ENCODE measurements at regions not wholly inside any gene's neighbourhood (a gene's known extent, or its start where the extent isn't known, plus 50 kb on each side); places are given as distances from the start of the nearest gene placed in this dataset.

- Histone ChIP-seq H3K4me3 (ENCODE audit: low read length) (no peak overlapping the region), H3K9ac (ENCODE audit: extremely low read depth, low read length, poor library complexity, severe bottlenecking) (no peak overlapping the region), H3K27ac (ENCODE audit: low read depth, low read length) (no peak overlapping the region), H3K4me1 (ENCODE audit: control insufficient read depth, insufficient read depth, low read length) (peaks cover 8% of the 10 kb centered on the region), H3K27me3 (ENCODE audit: control insufficient read depth, insufficient read depth, low read length, poor library complexity, severe bottlenecking) (no peaks in the 10 kb centered on the region), H3K9me3 (ENCODE audit: control insufficient read depth, low read length) (no peaks in the 10 kb centered on the region), H3K36me3 (ENCODE audit: control insufficient read depth, insufficient read depth, low read length) (no peaks in the 10 kb centered on the region)
- whole genome bisulfite sequencing, 2 experiments (ENCODE audit: insufficient coverage in 1 of 2, insufficient read length in 1 of 2): 80% methylated on average over 1 of the region's 1 CpG; no CpG with 5 or more reads in 1 of the 2 experiments
- Mint-ChIP-seq H3K4me1 (peaks cover 25% of the 10 kb centered on the region), H3K36me3 (ENCODE audit: low read depth) (no peaks in the 10 kb centered on the region), H3K9me3 (no peaks in the 10 kb centered on the region), H3K27ac (no peak overlapping the region), H3K4me3 (no peak overlapping the region), H3K27me3 (ENCODE audit: insufficient read depth) (peaks cover 12% of the 10 kb centered on the region)
- TF ChIP-seq, protein P1, sequence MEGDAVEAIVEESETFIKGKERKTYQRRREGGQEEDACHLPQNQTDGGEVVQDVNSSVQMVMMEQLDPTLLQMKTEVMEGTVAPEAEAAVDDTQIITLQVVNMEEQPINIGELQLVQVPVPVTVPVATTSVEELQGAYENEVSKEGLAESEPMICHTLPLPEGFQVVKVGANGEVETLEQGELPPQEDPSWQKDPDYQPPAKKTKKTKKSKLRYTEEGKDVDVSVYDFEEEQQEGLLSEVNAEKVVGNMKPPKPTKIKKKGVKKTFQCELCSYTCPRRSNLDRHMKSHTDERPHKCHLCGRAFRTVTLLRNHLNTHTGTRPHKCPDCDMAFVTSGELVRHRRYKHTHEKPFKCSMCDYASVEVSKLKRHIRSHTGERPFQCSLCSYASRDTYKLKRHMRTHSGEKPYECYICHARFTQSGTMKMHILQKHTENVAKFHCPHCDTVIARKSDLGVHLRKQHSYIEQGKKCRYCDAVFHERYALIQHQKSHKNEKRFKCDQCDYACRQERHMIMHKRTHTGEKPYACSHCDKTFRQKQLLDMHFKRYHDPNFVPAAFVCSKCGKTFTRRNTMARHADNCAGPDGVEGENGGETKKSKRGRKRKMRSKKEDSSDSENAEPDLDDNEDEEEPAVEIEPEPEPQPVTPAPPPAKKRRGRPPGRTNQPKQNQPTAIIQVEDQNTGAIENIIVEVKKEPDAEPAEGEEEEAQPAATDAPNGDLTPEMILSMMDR (conservative IDR thresholded peaks at IDR 0.05): no peak
- no peak for DNase-seq
These were observed 283.5 kb downstream of the WDR11 start for GRCh38 chr10:121134711-121135110.

DNA sequence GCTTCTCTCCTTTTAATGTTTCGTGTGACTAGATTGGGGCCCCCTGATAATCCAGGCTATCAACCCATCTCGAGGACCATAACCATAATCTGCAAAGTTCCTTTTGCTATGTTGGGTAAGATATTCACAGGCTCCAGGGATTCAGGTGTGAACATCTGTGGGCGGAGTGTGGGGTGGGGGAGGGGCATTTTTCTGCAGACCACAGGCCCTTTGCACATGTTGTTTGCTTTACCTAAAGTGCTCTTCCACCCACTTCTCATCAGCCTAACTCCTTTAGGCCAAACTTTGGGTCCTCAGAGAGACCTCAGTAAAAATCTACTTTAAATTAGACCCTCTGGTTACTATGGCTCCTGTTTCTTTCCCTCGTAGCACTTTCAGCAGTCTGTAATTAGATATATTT lies 284.4 kb downstream of the WDR11 start:
- Mint-ChIP-seq H3K27me3 (ENCODE audit: insufficient read depth) (peaks cover 12% of the 10 kb centered on the region), H3K4me1 (peaks cover 25% of the 10 kb centered on the region), H3K4me3 (no peak overlapping the region), H3K36me3 (ENCODE audit: low read depth) (no peaks in the 10 kb centered on the region), H3K27ac (no peak overlapping the region), H3K9me3 (no peaks in the 10 kb centered on the region)
- Histone ChIP-seq H3K9ac (ENCODE audit: extremely low read depth, low read length, poor library complexity, severe bottlenecking) (no peak overlapping the region), H3K36me3 (ENCODE audit: control insufficient read depth, insufficient read depth, low read length) (no peaks in the 10 kb centered on the region), H3K27me3 (ENCODE audit: control insufficient read depth, insufficient read depth, low read length, poor library complexity, severe bottlenecking) (no peaks in the 10 kb centered on the region), H3K27ac (ENCODE audit: low read depth, low read length) (no peak overlapping the region), H3K4me3 (ENCODE audit: low read length) (no peak overlapping the region), H3K4me1 (ENCODE audit: control insufficient read depth, insufficient read depth, low read length) (peaks cover 8% of the 10 kb centered on the region), H3K9me3 (ENCODE audit: control insufficient read depth, low read length) (no peaks in the 10 kb centered on the region)
- TF ChIP-seq, protein P1 (conservative IDR thresholded peaks at IDR 0.05): no peak
- 98 to 100% methylated on average over 1 to 3 of the region's 4 CpGs for WGBS, 2 experiments (ENCODE audit: insufficient coverage in 1 of 2, insufficient read length in 1 of 2)
- DNase-seq: no peak

GRCh38 chr10:121137533-121137932 lies 286.4 kb downstream of the WDR11 start:
- no peak overlapping the region for H3K4me3 Mint-ChIP-seq
- WGBS, 2 experiments (ENCODE audit: insufficient coverage in 1 of 2, insufficient read length in 1 of 2): 80 to 100% methylated on average over 1 of the region's 1 CpG
- peaks cover 5% of the 10 kb centered on the region for H3K9me3 Mint-ChIP-seq
- TF ChIP-seq, protein P1 (conservative IDR thresholded peaks at IDR 0.05): no peak
- peaks cover 21% of the 10 kb centered on the region for H3K4me1 Mint-ChIP-seq
- H3K27ac ChIP-seq (ENCODE audit: low read depth, low read length): no peak overlapping the region
- H3K9me3 ChIP-seq (ENCODE audit: control insufficient read depth, low read length): no peaks in the 10 kb centered on the region
- H3K27me3 ChIP-seq (ENCODE audit: control insufficient read depth, insufficient read depth, low read length, poor library complexity, severe bottlenecking): no peaks in the 10 kb centered on the region
- no peak overlapping the region for H3K9ac ChIP-seq (ENCODE audit: extremely low read depth, low read length, poor library complexity, severe bottlenecking)
- H3K36me3 ChIP-seq (ENCODE audit: control insufficient read depth, insufficient read depth, low read length): no peaks in the 10 kb centered on the region
- DNase-seq: no peak
- no peak overlapping the region for H3K4me3 ChIP-seq (ENCODE audit: low read length)
- H3K27me3 Mint-ChIP-seq (ENCODE audit: insufficient read depth): peaks cover 14% of the 10 kb centered on the region
- peaks cover 8% of the 10 kb centered on the region for H3K4me1 ChIP-seq (ENCODE audit: control insufficient read depth, insufficient read depth, low read length)
- no peaks in the 10 kb centered on the region for H3K36me3 Mint-ChIP-seq (ENCODE audit: low read depth)
- no peak overlapping the region for H3K27ac Mint-ChIP-seq
